ENCODE measurements at regions not wholly inside any gene's neighbourhood (a gene's known extent, or its start where the extent isn't known, plus 50 kb on each side); places are given as distances from the start of the nearest gene placed in this dataset.

DNA sequence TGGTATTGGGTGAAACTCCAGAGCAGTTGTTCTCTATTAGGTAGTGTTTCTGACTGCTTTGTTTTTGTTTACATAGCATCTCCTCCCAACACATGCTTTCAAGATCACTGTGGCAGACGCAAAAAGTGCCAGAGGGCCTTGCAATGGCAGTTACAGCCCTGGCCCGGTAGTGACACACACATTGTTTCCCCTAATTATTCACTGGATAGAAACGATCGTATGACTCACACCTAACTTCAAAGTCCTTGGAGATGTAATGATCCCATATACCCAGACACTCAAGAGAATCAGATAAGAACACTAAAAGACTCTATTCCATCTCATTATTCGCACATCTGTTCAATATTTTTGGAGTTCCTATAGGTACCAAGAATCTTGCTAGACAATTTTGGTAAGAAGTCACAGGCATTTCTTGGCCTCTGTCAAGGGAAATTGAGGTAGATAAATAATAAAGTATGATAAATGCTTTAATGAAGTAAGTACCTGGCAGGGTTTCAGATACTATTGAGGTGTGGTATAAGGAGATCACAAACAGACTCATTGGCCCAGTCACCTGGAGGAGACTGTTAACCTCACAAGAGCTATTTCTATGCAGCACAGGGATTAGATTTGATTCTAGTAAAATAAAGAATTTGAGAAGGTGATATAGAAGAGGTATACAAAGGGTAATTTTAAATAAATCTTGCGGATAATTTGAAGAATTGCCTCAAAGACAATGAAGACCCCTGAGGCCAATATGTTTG is 485.3 kb downstream of the SLITRK6 start:
- TF ChIP-seq, protein P1, sequence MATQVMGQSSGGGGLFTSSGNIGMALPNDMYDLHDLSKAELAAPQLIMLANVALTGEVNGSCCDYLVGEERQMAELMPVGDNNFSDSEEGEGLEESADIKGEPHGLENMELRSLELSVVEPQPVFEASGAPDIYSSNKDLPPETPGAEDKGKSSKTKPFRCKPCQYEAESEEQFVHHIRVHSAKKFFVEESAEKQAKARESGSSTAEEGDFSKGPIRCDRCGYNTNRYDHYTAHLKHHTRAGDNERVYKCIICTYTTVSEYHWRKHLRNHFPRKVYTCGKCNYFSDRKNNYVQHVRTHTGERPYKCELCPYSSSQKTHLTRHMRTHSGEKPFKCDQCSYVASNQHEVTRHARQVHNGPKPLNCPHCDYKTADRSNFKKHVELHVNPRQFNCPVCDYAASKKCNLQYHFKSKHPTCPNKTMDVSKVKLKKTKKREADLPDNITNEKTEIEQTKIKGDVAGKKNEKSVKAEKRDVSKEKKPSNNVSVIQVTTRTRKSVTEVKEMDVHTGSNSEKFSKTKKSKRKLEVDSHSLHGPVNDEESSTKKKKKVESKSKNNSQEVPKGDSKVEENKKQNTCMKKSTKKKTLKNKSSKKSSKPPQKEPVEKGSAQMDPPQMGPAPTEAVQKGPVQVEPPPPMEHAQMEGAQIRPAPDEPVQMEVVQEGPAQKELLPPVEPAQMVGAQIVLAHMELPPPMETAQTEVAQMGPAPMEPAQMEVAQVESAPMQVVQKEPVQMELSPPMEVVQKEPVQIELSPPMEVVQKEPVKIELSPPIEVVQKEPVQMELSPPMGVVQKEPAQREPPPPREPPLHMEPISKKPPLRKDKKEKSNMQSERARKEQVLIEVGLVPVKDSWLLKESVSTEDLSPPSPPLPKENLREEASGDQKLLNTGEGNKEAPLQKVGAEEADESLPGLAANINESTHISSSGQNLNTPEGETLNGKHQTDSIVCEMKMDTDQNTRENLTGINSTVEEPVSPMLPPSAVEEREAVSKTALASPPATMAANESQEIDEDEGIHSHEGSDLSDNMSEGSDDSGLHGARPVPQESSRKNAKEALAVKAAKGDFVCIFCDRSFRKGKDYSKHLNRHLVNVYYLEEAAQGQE (IDR thresholded peaks at IDR 0.05; ENCODE audit: insufficient read depth in 1 of 2, low read depth in 2 of 2, low read length in 2 of 2) = no peak

DNA sequence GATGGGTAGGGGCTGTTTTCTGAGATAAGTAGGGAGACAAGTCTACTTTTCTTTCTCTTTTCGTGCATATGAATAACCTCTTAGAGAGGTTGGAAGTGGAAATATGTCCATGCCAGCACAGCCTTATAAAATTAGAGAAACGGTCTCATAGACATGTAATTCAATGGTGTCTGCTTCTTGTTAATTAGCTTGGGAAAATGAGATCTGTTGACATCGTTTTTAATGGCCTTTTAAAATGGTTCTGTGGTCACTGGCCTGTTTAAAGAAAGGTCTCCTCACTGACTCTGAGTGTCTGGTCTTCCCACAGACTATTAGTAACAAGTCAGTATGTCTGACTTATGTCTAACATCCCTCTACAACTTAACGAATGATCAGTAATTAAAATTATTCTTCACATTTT is 487.1 kb downstream of the SLITRK6 start:
- TF ChIP-seq SIN3A (IDR thresholded peaks at IDR 0.05; ENCODE audit: borderline replicate concordance, insufficient read depth, low read length) (no peak), TAF1 (IDR thresholded peaks at IDR 0.05; ENCODE audit: borderline replicate concordance, insufficient read depth, low read length) (no peak), POLR2AphosphoS5 (IDR thresholded peaks at IDR 0.05; ENCODE audit: low read depth, low read length) (no peak), FOXP2 (optimal IDR thresholded peaks at IDR 0.05; ENCODE audit: borderline replicate concordance, extremely low read depth, extremely low read length, insufficient read depth) (no peak)
- TF ChIP-seq, protein P1 (IDR thresholded peaks at IDR 0.05; ENCODE audit: insufficient read depth in 1 of 2, low read depth in 2 of 2, low read length in 2 of 2) = no peak

DNA sequence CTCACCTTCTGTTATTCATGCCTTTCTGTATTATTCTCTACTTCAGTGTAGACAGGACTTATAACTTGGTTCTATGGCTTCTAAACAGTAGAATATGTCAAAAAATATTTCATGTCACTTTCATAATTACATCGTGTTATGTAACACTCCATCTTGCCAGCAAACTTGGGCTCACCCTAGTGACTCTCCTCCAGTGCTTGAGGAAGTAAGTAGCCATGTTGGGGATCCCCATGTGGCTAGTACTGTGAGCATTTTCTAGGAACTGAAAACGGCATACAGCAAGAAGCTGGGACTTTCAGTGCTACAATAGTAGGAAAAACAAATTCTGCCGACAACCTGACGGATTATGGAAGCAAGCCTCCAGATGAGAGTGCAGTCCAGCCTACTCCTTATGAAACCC is 495.6 kb downstream of the SLITRK6 start:
- TF ChIP-seq POLR2AphosphoS5 (IDR thresholded peaks at IDR 0.05; ENCODE audit: low read depth, low read length) (no peak), FOXP2 (optimal IDR thresholded peaks at IDR 0.05; ENCODE audit: borderline replicate concordance, extremely low read depth, extremely low read length, insufficient read depth) (no peak), SIN3A (IDR thresholded peaks at IDR 0.05; ENCODE audit: borderline replicate concordance, insufficient read depth, low read length) (no peak), TAF1 (IDR thresholded peaks at IDR 0.05; ENCODE audit: borderline replicate concordance, insufficient read depth, low read length) (no peak)
- TF ChIP-seq, protein P1 (IDR thresholded peaks at IDR 0.05; ENCODE audit: insufficient read depth in 1 of 2, low read depth in 2 of 2, low read length in 2 of 2) = no peak

DNA sequence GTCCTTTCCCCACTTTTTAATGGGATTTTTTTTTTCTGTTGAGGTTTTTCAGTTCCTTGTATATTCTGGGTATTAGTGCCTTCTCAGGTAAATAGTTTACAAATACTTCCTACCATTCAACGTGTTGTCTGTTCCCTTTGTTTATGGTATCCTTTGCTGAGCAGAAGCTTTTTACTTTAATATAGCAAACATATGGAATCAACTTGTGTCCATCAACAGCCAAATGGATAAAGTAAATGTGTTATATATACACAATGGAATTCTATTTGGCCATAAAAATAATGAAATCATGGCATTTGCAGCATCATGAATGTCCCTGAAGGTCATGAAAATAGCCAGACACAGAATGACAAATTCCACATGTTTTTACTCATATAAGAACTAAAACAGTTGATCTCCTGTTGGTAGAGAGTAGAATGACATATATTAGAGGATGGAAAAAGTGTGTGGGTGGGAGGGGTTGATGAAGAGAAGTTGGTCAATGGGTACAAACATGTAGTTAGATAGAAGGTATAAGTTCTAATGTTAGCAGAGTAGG is 500.8 kb downstream of the SLITRK6 start:
- TF ChIP-seq POLR2AphosphoS5 (IDR thresholded peaks at IDR 0.05; ENCODE audit: low read depth, low read length) (no peak), TAF1 (IDR thresholded peaks at IDR 0.05; ENCODE audit: borderline replicate concordance, insufficient read depth, low read length) (no peak), FOXP2 (optimal IDR thresholded peaks at IDR 0.05; ENCODE audit: borderline replicate concordance, extremely low read depth, extremely low read length, insufficient read depth) (no peak), SIN3A (IDR thresholded peaks at IDR 0.05; ENCODE audit: borderline replicate concordance, insufficient read depth, low read length) (no peak)
- TF ChIP-seq, protein P1 (IDR thresholded peaks at IDR 0.05; ENCODE audit: insufficient read depth in 1 of 2, low read depth in 2 of 2, low read length in 2 of 2) = no peak
